Stomach (tissue), 8 donors: ENCODE measurements at regions not wholly inside any gene's neighbourhood (a gene's known extent, or its start where the extent isn't known, plus 50 kb on each side); places are given as distances from the start of the nearest gene placed in this dataset.

Experiments
- DNase-seq, 2 donors: peaks; one replicate each; pipeline versions ENCODE4 v3.0.0 to v3.0.0-alpha.2; 2013 to 2019
- H3K27ac ChIP-seq, 5 donors: fragments of 200-600 bp in 4 of 5; sonication (generic) in 4 of 5; one replicate each; pipeline ENCODE4 v1.5.1; 2013 to 2019; ENCODE audit warnings: mild to moderate bottlenecking in 1 of 5, moderate library complexity in 1 of 5
- H3K27me3 ChIP-seq, 3 donors: fragments of 200-600 bp; sonication (generic); one replicate each; pipeline ENCODE4 v1.5.1; 2017 to 2019; ENCODE audit warnings: mixed run types in 1 of 3
- H3K36me3 ChIP-seq, 4 donors: fragments of 200-600 bp; sonication (generic); 1 replicate in 3 of 4; 2 replicates in 1 of 4; pipeline ENCODE4 v1.5.1; 2016 to 2019
- H3K4me1 ChIP-seq, 4 donors: fragments of 200-600 bp; sonication (generic); one replicate each; pipeline ENCODE4 v1.5.1; 2016 to 2019
- H3K4me3 ChIP-seq, 4 donors: fragments of 200-600 bp; sonication (generic) in 3 of 4; one replicate each; pipeline ENCODE4 v1.5.1; 2016 to 2019; ENCODE audit warnings: mild to moderate bottlenecking in 1 of 4
- H3K9me3 ChIP-seq, 4 donors: fragments of 200-600 bp; sonication (generic); one replicate each; pipeline ENCODE4 v1.5.1; 2016 to 2019
- CTCF ChIP-seq, 7 experiments: fragments of 450-650 bp in 4 of 7; fragments of 200-600 bp in 3 of 7; sonication (generic) in 3 of 7; IDR thresholded peaks; one replicate each; pipeline ENCODE4 v1.5.1; 2016 to 2019; ENCODE audit warnings: antibody characterized with exemption in 7 of 7, control low read depth in 2 of 7, mild to moderate bottlenecking in 1 of 7
- EP300 ChIP-seq: sonication (generic); formaldehyde crosslinking; IDR thresholded peaks from one replicate; pipeline ENCODE4 v1.6.1; 2017; ENCODE audit warnings: antibody characterized with exemption
- POLR2A ChIP-seq, 4 donors: fragments of 450-650 bp; IDR thresholded peaks; one replicate each; pipeline ENCODE4 v1.6.1; 2016; ENCODE audit warnings: antibody characterized with exemption in 4 of 4, control low read depth in 2 of 4, mild to moderate bottlenecking in 1 of 4, moderate library complexity in 1 of 4
- POLR2AphosphoS5 ChIP-seq, 3 donors: sonication (generic); formaldehyde crosslinking; IDR thresholded peaks; one replicate each; pipeline ENCODE4 v1.6.1; 2016; ENCODE audit warnings: antibody characterized with exemption in 3 of 3
- WGBS, 5 donors: extraction: QIAGEN DNeasy Blood & Tissue Kit in 3 of 5; methylation state at CpG; one replicate each; pipeline versions ENCODE4 v1.1.5 to v1.1.7; 2013 to 2018; 5-methylcytosine and 5-hydroxymethylcytosine counted together
- intact Hi-C: fragments of 100-400 bp; cut with DNase I; formaldehyde crosslinking; loops from one replicate; pipeline ENCODE4 v1.15.1; 2023; ENCODE audit warnings: low total_unique reads
- donor health status: healthy with polysubstance abuse.
- donor health status: Bipolar disorder and iron deficiency.
- donor health status: healthy.

GRCh38 chr12:43180242-43180641 is 371.8 kb downstream of the ADAMTS20 start:
- Histone ChIP-seq H3K4me3 (no peak overlapping the region), H3K9me3 (peaks cover 0 to 16% (median 7%) of the 10 kb centered on the region in 4 donors), H3K27me3 (no peaks in the 10 kb centered on the region), H3K27ac (no peak overlapping the region), H3K4me1 (no peaks in the 10 kb centered on the region), H3K36me3 (no peaks in the 10 kb centered on the region)
- TF ChIP-seq EP300 (no peak), POLR2AphosphoS5 (IDR thresholded peaks at IDR 0.05) (no peak), POLR2A (IDR thresholded peaks at IDR 0.05) (no peak)
- DNase-seq, result no peak
- 41 to 80% (median 75%) methylated on average over 4 of the region's 4 CpGs for WGBS, 5 donors
- intact Hi-C loops, result no loop called here

- Histone ChIP-seq H3K4me3 (no peak overlapping the region), H3K36me3 (no peaks in the 10 kb centered on the region), H3K4me1 (no peaks in the 10 kb centered on the region), H3K27ac (no peak overlapping the region), H3K27me3 (no peaks in the 10 kb centered on the region), H3K9me3 (peaks cover 0 to 16% (median 7%) of the 10 kb centered on the region in 4 donors)
- intact Hi-C loops, result no loop called here
- DNase-seq, result peak in 1 of 2 donors; percentile 20
- 60 to 82% (median 70%) methylated on average over 1 of the region's 1 CpG for WGBS, 5 donors
- no peak for TF ChIP-seq POLR2A (IDR thresholded peaks at IDR 0.05)
- TF ChIP-seq EP300, result no peak
- no peak for TF ChIP-seq POLR2AphosphoS5 (IDR thresholded peaks at IDR 0.05)
- TF ChIP-seq CTCF (IDR thresholded peaks at IDR 0.05), result no peak
Observed at GRCh38 chr12:43179486-43179885, 372.5 kb downstream of the ADAMTS20 start.

GRCh38 chr12:43177276-43177675 is 374.7 kb downstream of the ADAMTS20 start:
- Histone ChIP-seq H3K9me3 (peaks cover 0 to 9% (median 4%) of the 10 kb centered on the region in 4 donors), H3K36me3 (no peaks in the 10 kb centered on the region), H3K4me1 (no peaks in the 10 kb centered on the region), H3K4me3 (no peak overlapping the region), H3K27ac (no peak overlapping the region), H3K27me3 (no peaks in the 10 kb centered on the region)
- WGBS, 5 donors, result 44 to 71% (median 52%) methylated on average over 2 of the region's 2 CpGs
- TF ChIP-seq EP300 (no peak), POLR2AphosphoS5 (IDR thresholded peaks at IDR 0.05) (no peak), CTCF (IDR thresholded peaks at IDR 0.05) (no peak), POLR2A (IDR thresholded peaks at IDR 0.05) (no peak)
- no peak for DNase-seq
- intact Hi-C loops, result no loop called here

- TF ChIP-seq CTCF (IDR thresholded peaks at IDR 0.05) (no peak), POLR2A (IDR thresholded peaks at IDR 0.05) (no peak), EP300 (no peak), POLR2AphosphoS5 (IDR thresholded peaks at IDR 0.05) (no peak)
- H3K27ac ChIP-seq, result no peak overlapping the region
- no peaks in the 10 kb centered on the region for H3K27me3 ChIP-seq
- 34 to 56% (median 41%) methylated on average over 3 of the region's 3 CpGs for WGBS, 5 donors
- no peaks in the 10 kb centered on the region for H3K9me3 ChIP-seq
- no peak for DNase-seq
- no peaks in the 10 kb centered on the region for H3K4me1 ChIP-seq
- no peaks in the 10 kb centered on the region for H3K36me3 ChIP-seq
- H3K4me3 ChIP-seq, result no peak overlapping the region
- intact Hi-C loops, result no loop called here
Observed at GRCh38 chr12:43169115-43169681, 382.8 kb downstream of the ADAMTS20 start.

- no peaks in the 10 kb centered on the region for H3K4me1 ChIP-seq
- no peak for DNase-seq
- 62 to 76% (median 71%) methylated on average over 3 of the region's 3 CpGs for WGBS, 5 donors
- H3K27ac ChIP-seq, result no peak overlapping the region
- H3K36me3 ChIP-seq, result no peaks in the 10 kb centered on the region
- no peak overlapping the region for H3K4me3 ChIP-seq
- intact Hi-C loops, result no loop called here
- no peaks in the 10 kb centered on the region for H3K27me3 ChIP-seq
- no peak for TF ChIP-seq POLR2AphosphoS5 (IDR thresholded peaks at IDR 0.05)
- no peak for TF ChIP-seq CTCF (IDR thresholded peaks at IDR 0.05)
- no peak for TF ChIP-seq EP300
- no peak for TF ChIP-seq POLR2A (IDR thresholded peaks at IDR 0.05)
- no peaks in the 10 kb centered on the region for H3K9me3 ChIP-seq
Observed at GRCh38 chr12:43167691-43168090, 384.3 kb downstream of the ADAMTS20 start.
